ENCODE measurements at regions not wholly inside any gene's neighbourhood (a gene's known extent, or its start where the extent isn't known, plus 50 kb on each side); places are given as distances from the start of the nearest gene placed in this dataset.

- no peak for TF ChIP-seq CTCF (conservative IDR thresholded peaks at IDR 0.05 in 1 of 2, IDR thresholded peaks at IDR 0.05 in 1 of 2; ENCODE audit: extremely low read depth in 1 of 2, insufficient read depth in 1 of 2, low read depth in 1 of 2, low read length in 2 of 2)
- no peak for TF ChIP-seq EZH2 (IDR thresholded peaks at IDR 0.05; ENCODE audit: borderline replicate concordance, low read length)
These were observed 923.2 kb downstream of the LTN1 start for GRCh38 chr21:28069450-28069923.
